ENCODE measurements at regions not wholly inside any gene's neighbourhood (a gene's known extent, or its start where the extent isn't known, plus 50 kb on each side); places are given as distances from the start of the nearest gene placed in this dataset.

- BruUV-seq (replicated peaks): no TSS peak
- POLR2A ChIA-PET: no interaction called here
- H3K36me3 ChIP-seq (ENCODE audit: control insufficient read depth, insufficient read depth, low read length): no peaks in the 10 kb centered on the region
- intact Hi-C loops (cut with micrococcal nuclease; ENCODE audit: unreplicated experiment): no loop called here
- no peak overlapping the region for H3K27ac ChIP-seq (ENCODE audit: low read length)
- H3K4me1 ChIP-seq (ENCODE audit: control insufficient read depth, insufficient read depth, low read length): no peaks in the 10 kb centered on the region
- peaks cover 9% of the 10 kb centered on the region; the same call in 1 of the 2 replicates for H3K9me3 ChIP-seq (ENCODE audit: control insufficient read depth, insufficient read depth, low read depth, low read length)
- no peak for TF ChIP-seq REST (IDR thresholded peaks at IDR 0.05; ENCODE audit: insufficient read depth in 1 of 2, low read depth in 2 of 2, low read length in 1 of 2)
- no peak for TF ChIP-seq POLR2AphosphoS5 (IDR thresholded peaks at IDR 0.05; ENCODE audit: low read depth, low read length)
- no peak for TF ChIP-seq TCF7L2 (IDR thresholded peaks at IDR 0.05; ENCODE audit: low read depth, low read length)
- TF ChIP-seq, protein P1, sequence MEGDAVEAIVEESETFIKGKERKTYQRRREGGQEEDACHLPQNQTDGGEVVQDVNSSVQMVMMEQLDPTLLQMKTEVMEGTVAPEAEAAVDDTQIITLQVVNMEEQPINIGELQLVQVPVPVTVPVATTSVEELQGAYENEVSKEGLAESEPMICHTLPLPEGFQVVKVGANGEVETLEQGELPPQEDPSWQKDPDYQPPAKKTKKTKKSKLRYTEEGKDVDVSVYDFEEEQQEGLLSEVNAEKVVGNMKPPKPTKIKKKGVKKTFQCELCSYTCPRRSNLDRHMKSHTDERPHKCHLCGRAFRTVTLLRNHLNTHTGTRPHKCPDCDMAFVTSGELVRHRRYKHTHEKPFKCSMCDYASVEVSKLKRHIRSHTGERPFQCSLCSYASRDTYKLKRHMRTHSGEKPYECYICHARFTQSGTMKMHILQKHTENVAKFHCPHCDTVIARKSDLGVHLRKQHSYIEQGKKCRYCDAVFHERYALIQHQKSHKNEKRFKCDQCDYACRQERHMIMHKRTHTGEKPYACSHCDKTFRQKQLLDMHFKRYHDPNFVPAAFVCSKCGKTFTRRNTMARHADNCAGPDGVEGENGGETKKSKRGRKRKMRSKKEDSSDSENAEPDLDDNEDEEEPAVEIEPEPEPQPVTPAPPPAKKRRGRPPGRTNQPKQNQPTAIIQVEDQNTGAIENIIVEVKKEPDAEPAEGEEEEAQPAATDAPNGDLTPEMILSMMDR (IDR thresholded peaks at IDR 0.05): no peak
- no peak for TF ChIP-seq SIN3A (IDR thresholded peaks at IDR 0.05; ENCODE audit: borderline replicate concordance, insufficient read depth, low read depth, low read length)
- in situ Hi-C loops (cut with HindIII; ENCODE audit: low pct_unique_long_range_greater_than_20kb, low sequenced_read_pairs): no loop called here
- ATAC-seq (no peak), DNase-seq (ENCODE audit: low read depth, low spot score) (no peak)
- CTCF ChIA-PET: no interaction called here
- no peak overlapping the region for H3K4me3 ChIP-seq (ENCODE audit: low read depth in 2 of 2, low read length in 2 of 2)
- H3K27me3 ChIP-seq (ENCODE audit: control insufficient read depth, insufficient read depth, low read length): no peaks in the 10 kb centered on the region
These were observed 65.9 kb downstream of the BLID start for GRCh38 chr11:122050021-122050690.

DNA sequence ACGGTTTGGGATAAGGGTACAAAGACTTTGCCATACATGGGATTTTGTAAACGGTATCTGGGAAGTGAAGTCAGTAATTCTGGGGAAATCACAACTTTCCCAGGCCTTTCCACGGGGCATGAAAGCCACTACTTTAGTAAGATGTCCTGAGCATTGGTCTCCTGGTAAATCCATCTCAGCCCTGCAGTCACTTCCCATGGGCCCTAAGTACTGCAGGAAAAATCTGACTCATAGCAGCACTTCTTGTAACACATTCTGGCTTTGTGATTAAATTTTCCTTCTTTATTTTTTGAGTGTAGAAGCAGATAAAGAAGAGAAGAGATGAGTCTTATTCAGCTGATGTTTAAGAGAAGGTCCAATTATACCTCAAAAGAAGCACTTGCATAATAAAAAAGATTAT, 67.6 kb downstream of the BLID start:
- Histone ChIP-seq H3K4me3 (ENCODE audit: low read depth in 2 of 2, low read length in 2 of 2) (no peak overlapping the region), H3K27ac (ENCODE audit: low read length) (no peak overlapping the region), H3K4me1 (ENCODE audit: control insufficient read depth, insufficient read depth, low read length) (no peaks in the 10 kb centered on the region), H3K9me3 (ENCODE audit: control insufficient read depth, insufficient read depth, low read depth, low read length) (peaks cover 9% of the 10 kb centered on the region; the same call in 1 of the 2 replicates), H3K36me3 (ENCODE audit: control insufficient read depth, insufficient read depth, low read length) (no peaks in the 10 kb centered on the region), H3K27me3 (ENCODE audit: control insufficient read depth, insufficient read depth, low read length) (no peaks in the 10 kb centered on the region)
- no peak for ATAC-seq
- ChIA-PET POLR2A (no interaction called here), CTCF (no interaction called here)
- intact Hi-C loops (cut with micrococcal nuclease; ENCODE audit: unreplicated experiment): no loop called here
- DNase-seq (ENCODE audit: low read depth, low spot score): no peak
- in situ Hi-C loops (cut with HindIII; ENCODE audit: low pct_unique_long_range_greater_than_20kb, low sequenced_read_pairs): no loop called here
- TF ChIP-seq, protein P1 (IDR thresholded peaks at IDR 0.05): no peak
- TF ChIP-seq REST (IDR thresholded peaks at IDR 0.05; ENCODE audit: insufficient read depth in 1 of 2, low read depth in 2 of 2, low read length in 1 of 2) (no peak), SIN3A (IDR thresholded peaks at IDR 0.05; ENCODE audit: borderline replicate concordance, insufficient read depth, low read depth, low read length) (no peak), TCF7L2 (IDR thresholded peaks at IDR 0.05; ENCODE audit: low read depth, low read length) (no peak), POLR2AphosphoS5 (IDR thresholded peaks at IDR 0.05; ENCODE audit: low read depth, low read length) (no peak)
- BruUV-seq (replicated peaks): no TSS peak

Measured in Panc1 (cell line).